ENCODE measurements at regions not wholly inside any gene's neighbourhood (a gene's known extent, or its start where the extent isn't known, plus 50 kb on each side); places are given as distances from the start of the nearest gene placed in this dataset.

GRCh38 chr3:76687019-76687418 lies 352.9 kb upstream of the ROBO2 start:
- no peak for TF ChIP-seq TCF12 (IDR thresholded peaks at IDR 0.05; ENCODE audit: low read depth)
- no peak for TF ChIP-seq CREB1 (IDR thresholded peaks at IDR 0.05; ENCODE audit: low read depth)
- TF ChIP-seq ZBTB7A (IDR thresholded peaks at IDR 0.05; ENCODE audit: low read depth), result no peak
- TF ChIP-seq CEBPB (IDR thresholded peaks at IDR 0.05), result no peak
- TF ChIP-seq TAF1 (IDR thresholded peaks at IDR 0.05; ENCODE audit: low read depth), result no peak
- TF ChIP-seq MAX (IDR thresholded peaks at IDR 0.05), result no peak
- no peak for TF ChIP-seq EGR1 (IDR thresholded peaks at IDR 0.05)
- TF ChIP-seq REST (IDR thresholded peaks at IDR 0.05; ENCODE audit: low read depth), result no peak
- TF ChIP-seq, protein P1, sequence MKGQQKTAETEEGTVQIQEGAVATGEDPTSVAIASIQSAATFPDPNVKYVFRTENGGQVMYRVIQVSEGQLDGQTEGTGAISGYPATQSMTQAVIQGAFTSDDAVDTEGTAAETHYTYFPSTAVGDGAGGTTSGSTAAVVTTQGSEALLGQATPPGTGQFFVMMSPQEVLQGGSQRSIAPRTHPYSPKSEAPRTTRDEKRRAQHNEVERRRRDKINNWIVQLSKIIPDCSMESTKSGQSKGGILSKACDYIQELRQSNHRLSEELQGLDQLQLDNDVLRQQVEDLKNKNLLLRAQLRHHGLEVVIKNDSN (IDR thresholded peaks at IDR 0.05), result no peak
- TF ChIP-seq EP300 (IDR thresholded peaks at IDR 0.05; ENCODE audit: borderline replicate concordance), result no peak
- TF ChIP-seq NFIC (IDR thresholded peaks at IDR 0.05), result no peak
- no peak for TF ChIP-seq TEAD4 (IDR thresholded peaks at IDR 0.05)
- TF ChIP-seq YY1 (IDR thresholded peaks at IDR 0.05; ENCODE audit: low read depth), result no peak
- no peak for TF ChIP-seq FOXM1 (IDR thresholded peaks at IDR 0.05; ENCODE audit: borderline replicate concordance, low read depth)
- TF ChIP-seq RAD21 (IDR thresholded peaks at IDR 0.05; ENCODE audit: low read depth), result no peak

- TF ChIP-seq NFIC (IDR thresholded peaks at IDR 0.05) (no peak), EP300 (IDR thresholded peaks at IDR 0.05; ENCODE audit: borderline replicate concordance) (no peak), MAX (IDR thresholded peaks at IDR 0.05) (no peak), CREB1 (IDR thresholded peaks at IDR 0.05; ENCODE audit: low read depth) (no peak), RAD21 (IDR thresholded peaks at IDR 0.05; ENCODE audit: low read depth) (no peak), TAF1 (IDR thresholded peaks at IDR 0.05; ENCODE audit: low read depth) (no peak), ZBTB7A (IDR thresholded peaks at IDR 0.05; ENCODE audit: low read depth) (no peak), TEAD4 (IDR thresholded peaks at IDR 0.05) (no peak), YY1 (IDR thresholded peaks at IDR 0.05; ENCODE audit: low read depth) (no peak), FOXM1 (IDR thresholded peaks at IDR 0.05; ENCODE audit: borderline replicate concordance, low read depth) (no peak), REST (IDR thresholded peaks at IDR 0.05; ENCODE audit: low read depth) (no peak), CEBPB (IDR thresholded peaks at IDR 0.05) (no peak), EGR1 (IDR thresholded peaks at IDR 0.05) (no peak), TCF12 (IDR thresholded peaks at IDR 0.05; ENCODE audit: low read depth) (no peak)
- TF ChIP-seq, protein P1 (IDR thresholded peaks at IDR 0.05), result no peak
Observed at GRCh38 chr3:76694063-76694462, 345.8 kb upstream of the ROBO2 start.

- TF ChIP-seq EGR1 (IDR thresholded peaks at IDR 0.05) (no peak), MAX (IDR thresholded peaks at IDR 0.05) (no peak), TCF12 (IDR thresholded peaks at IDR 0.05; ENCODE audit: low read depth) (no peak), ZBTB7A (IDR thresholded peaks at IDR 0.05; ENCODE audit: low read depth) (no peak), CREB1 (IDR thresholded peaks at IDR 0.05; ENCODE audit: low read depth) (no peak), TAF1 (IDR thresholded peaks at IDR 0.05; ENCODE audit: low read depth) (no peak), YY1 (IDR thresholded peaks at IDR 0.05; ENCODE audit: low read depth) (no peak), TEAD4 (IDR thresholded peaks at IDR 0.05) (no peak)
Observed at GRCh38 chr3:76698136-76698706, 341.7 kb upstream of the ROBO2 start.

- TF ChIP-seq MAX (IDR thresholded peaks at IDR 0.05), result no peak
- TF ChIP-seq CREB1 (IDR thresholded peaks at IDR 0.05; ENCODE audit: low read depth), result no peak
- no peak for TF ChIP-seq NFIC (IDR thresholded peaks at IDR 0.05)
- no peak for TF ChIP-seq REST (IDR thresholded peaks at IDR 0.05; ENCODE audit: low read depth)
- TF ChIP-seq ZBTB7A (IDR thresholded peaks at IDR 0.05; ENCODE audit: low read depth), result no peak
- TF ChIP-seq TAF1 (IDR thresholded peaks at IDR 0.05; ENCODE audit: low read depth), result no peak
- TF ChIP-seq EGR1 (IDR thresholded peaks at IDR 0.05), result no peak
- no peak for TF ChIP-seq FOXM1 (IDR thresholded peaks at IDR 0.05; ENCODE audit: borderline replicate concordance, low read depth)
- TF ChIP-seq RAD21 (IDR thresholded peaks at IDR 0.05; ENCODE audit: low read depth), result no peak
- no peak for TF ChIP-seq EP300 (IDR thresholded peaks at IDR 0.05; ENCODE audit: borderline replicate concordance)
Observed at GRCh38 chr3:76699846-76700245, 340.1 kb upstream of the ROBO2 start.
